ENCODE measurements at regions not wholly inside any gene's neighbourhood (a gene's known extent, or its start where the extent isn't known, plus 50 kb on each side); places are given as distances from the start of the nearest gene placed in this dataset.

GRCh38 chr2:2506536-2506935, 175.5 kb upstream of the MYT1L start:
- no peak overlapping the region for H3K4me3 ChIP-seq (ENCODE audit: control extremely low read depth in 1 of 5, extremely low read depth in 1 of 5, insufficient read depth in 1 of 5, low read depth in 2 of 5, low read length in 4 of 5)
- no peak overlapping the region for H3K27ac Mint-ChIP-seq
- ChIA-PET CTCF (no interaction called here), POLR2A (no interaction called here)
- H3K4me3 Mint-ChIP-seq = no peak overlapping the region
- no peaks in the 10 kb centered on the region for H3K27me3 Mint-ChIP-seq
- no peak overlapping the region for H3K4me2 ChIP-seq (replicated peaks; ENCODE audit: low read depth, low read length, poor library complexity, severe bottlenecking)
- no peak overlapping the region for H3K27ac ChIP-seq (ENCODE audit: low read length in 2 of 2)
- no peak overlapping the region for H3K9ac ChIP-seq (ENCODE audit: low read length)
- intact Hi-C loops (cut with micrococcal nuclease) = no loop called here
- no peak for ATAC-seq (ENCODE audit: low read depth)
- no peaks in the 10 kb centered on the region for H3K9me3 Mint-ChIP-seq (ENCODE audit: insufficient read depth)
- H2AFZ ChIP-seq (ENCODE audit: insufficient read depth, low read depth, low read length, poor library complexity, severe bottlenecking) = no peak overlapping the region
- no peaks in the 10 kb centered on the region for H3K36me3 ChIP-seq (replicated peaks in 1 of 2; ENCODE audit: control extremely low read depth in 1 of 2, control insufficient read depth in 1 of 2, extremely low read depth in 1 of 2, insufficient read depth in 2 of 2, low read length in 1 of 2)
- no peak for DNase-seq
- no peaks in the 10 kb centered on the region for H3K27me3 ChIP-seq (replicated peaks in 1 of 4; ENCODE audit: control extremely low read depth in 1 of 4, control insufficient read depth in 3 of 4, insufficient read depth in 4 of 4, low read length in 3 of 4)
- no peaks in the 10 kb centered on the region for H4K20me1 ChIP-seq (ENCODE audit: control insufficient read depth, insufficient read depth, low read length, poor library complexity, severe bottlenecking)
- no peaks in the 10 kb centered on the region for H3K4me1 Mint-ChIP-seq
- no peak for TF ChIP-seq CTCF (IDR thresholded peaks at IDR 0.05)
- TF ChIP-seq EZH2 (IDR thresholded peaks at IDR 0.05; ENCODE audit: borderline replicate concordance, insufficient read depth, low read depth, low read length, poor library complexity, severe bottlenecking) = no peak
- H3K9me3 ChIP-seq (ENCODE audit: control extremely low read depth in 1 of 3, control insufficient read depth in 2 of 3, insufficient read depth in 1 of 3, low read length in 2 of 3) = peaks cover 0 to 14% (median 0%) of the 10 kb centered on the region in 3 donors
- no peaks in the 10 kb centered on the region for H3K79me2 ChIP-seq (ENCODE audit: control insufficient read depth, insufficient read depth, low read length)
- H3K4me1 ChIP-seq (ENCODE audit: control insufficient read depth in 2 of 2, insufficient read depth in 2 of 2, low read length in 2 of 2) = no peaks in the 10 kb centered on the region
- WGBS (ENCODE audit: insufficient coverage) = 90% methylated on average over 2 of the region's 6 CpGs

GRCh38 chr2:2505604-2506003, 174.5 kb upstream of the MYT1L start:
- Histone ChIP-seq H3K9ac (ENCODE audit: low read length) (no peak overlapping the region), H3K79me2 (ENCODE audit: control insufficient read depth, insufficient read depth, low read length) (no peaks in the 10 kb centered on the region), H3K27ac (ENCODE audit: low read length in 2 of 2) (no peak overlapping the region), H3K4me1 (ENCODE audit: control insufficient read depth in 2 of 2, insufficient read depth in 2 of 2, low read length in 2 of 2) (no peaks in the 10 kb centered on the region), H3K27me3 (replicated peaks in 1 of 4; ENCODE audit: control extremely low read depth in 1 of 4, control insufficient read depth in 3 of 4, insufficient read depth in 4 of 4, low read length in 3 of 4) (no peaks in the 10 kb centered on the region), H3K4me3 (ENCODE audit: control extremely low read depth in 1 of 5, extremely low read depth in 1 of 5, insufficient read depth in 1 of 5, low read depth in 2 of 5, low read length in 4 of 5) (no peak overlapping the region), H2AFZ (ENCODE audit: insufficient read depth, low read depth, low read length, poor library complexity, severe bottlenecking) (no peak overlapping the region), H3K4me2 (replicated peaks; ENCODE audit: low read depth, low read length, poor library complexity, severe bottlenecking) (no peak overlapping the region), H3K36me3 (replicated peaks in 1 of 2; ENCODE audit: control extremely low read depth in 1 of 2, control insufficient read depth in 1 of 2, extremely low read depth in 1 of 2, insufficient read depth in 2 of 2, low read length in 1 of 2) (no peaks in the 10 kb centered on the region), H3K9me3 (ENCODE audit: control extremely low read depth in 1 of 3, control insufficient read depth in 2 of 3, insufficient read depth in 1 of 3, low read length in 2 of 3) (peaks cover 0 to 14% (median 0%) of the 10 kb centered on the region in 3 donors), H4K20me1 (ENCODE audit: control insufficient read depth, insufficient read depth, low read length, poor library complexity, severe bottlenecking) (no peaks in the 10 kb centered on the region)
- Mint-ChIP-seq H3K4me1 (no peaks in the 10 kb centered on the region), H3K4me3 (no peak overlapping the region), H3K27me3 (no peaks in the 10 kb centered on the region), H3K27ac (no peak overlapping the region), H3K9me3 (ENCODE audit: insufficient read depth) (no peaks in the 10 kb centered on the region)
- no peak for TF ChIP-seq CTCF (IDR thresholded peaks at IDR 0.05)
- TF ChIP-seq EZH2 (IDR thresholded peaks at IDR 0.05; ENCODE audit: borderline replicate concordance, insufficient read depth, low read depth, low read length, poor library complexity, severe bottlenecking) = no peak
- DNase-seq (no peak), ATAC-seq (ENCODE audit: low read depth) (no peak)
- CTCF ChIA-PET = no interaction called here
- intact Hi-C loops (cut with micrococcal nuclease) = no loop called here
- POLR2A ChIA-PET = no interaction called here
- WGBS (ENCODE audit: insufficient coverage) = 93% methylated on average over 2 of the region's 4 CpGs
